ENCODE measurements at regions not wholly inside any gene's neighbourhood (a gene's known extent, or its start where the extent isn't known, plus 50 kb on each side); places are given as distances from the start of the nearest gene placed in this dataset.

- ATAC-seq: no peak
- TF ChIP-seq ESRRG (CRISPR knock-in tag; IDR thresholded peaks at IDR 0.05) (no peak), ZNF565 (CRISPR knock-in tag; conservative IDR thresholded peaks at IDR 0.05; ENCODE audit: low read depth) (no peak)
- TF ChIP-seq, protein P1, sequence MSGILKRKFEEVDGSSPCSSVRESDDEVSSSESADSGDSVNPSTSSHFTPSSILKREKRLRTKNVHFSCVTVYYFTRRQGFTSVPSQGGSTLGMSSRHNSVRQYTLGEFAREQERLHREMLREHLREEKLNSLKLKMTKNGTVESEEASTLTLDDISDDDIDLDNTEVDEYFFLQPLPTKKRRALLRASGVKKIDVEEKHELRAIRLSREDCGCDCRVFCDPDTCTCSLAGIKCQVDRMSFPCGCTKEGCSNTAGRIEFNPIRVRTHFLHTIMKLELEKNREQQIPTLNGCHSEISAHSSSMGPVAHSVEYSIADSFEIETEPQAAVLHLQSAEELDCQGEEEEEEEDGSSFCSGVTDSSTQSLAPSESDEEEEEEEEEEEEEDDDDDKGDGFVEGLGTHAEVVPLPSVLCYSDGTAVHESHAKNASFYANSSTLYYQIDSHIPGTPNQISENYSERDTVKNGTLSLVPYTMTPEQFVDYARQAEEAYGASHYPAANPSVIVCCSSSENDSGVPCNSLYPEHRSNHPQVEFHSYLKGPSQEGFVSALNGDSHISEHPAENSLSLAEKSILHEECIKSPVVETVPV (CRISPR knock-in tag; IDR thresholded peaks at IDR 0.05): no peak
Measured at GRCh38 chr1:221302357-221302756, 423.1 kb downstream of the HLX start.

DNA sequence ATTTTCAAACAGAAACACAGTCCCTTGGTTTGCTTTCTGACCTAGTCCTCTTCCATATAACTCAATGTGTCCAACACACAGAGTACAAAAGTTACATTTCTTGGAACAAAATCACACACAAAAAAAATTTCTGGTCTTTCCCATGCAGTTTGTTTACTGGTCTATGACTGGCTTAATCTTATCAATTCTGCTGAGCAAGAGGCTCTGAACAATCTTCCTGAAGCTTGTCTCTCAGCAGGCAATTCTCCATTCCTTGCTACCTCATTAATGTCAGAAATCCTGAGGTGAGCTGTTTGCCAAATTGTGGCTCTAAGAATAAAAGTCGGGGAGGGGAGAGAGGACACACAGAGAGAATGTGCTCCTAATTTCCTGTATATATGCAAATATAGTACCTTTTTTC, 423.6 kb downstream of the HLX start:
- TF ChIP-seq ZC3H10 (CRISPR knock-in tag; IDR thresholded peaks at IDR 0.05) (no peak), ZNF565 (CRISPR knock-in tag; conservative IDR thresholded peaks at IDR 0.05; ENCODE audit: low read depth) (no peak), OSR1 (CRISPR knock-in tag; IDR thresholded peaks at IDR 0.05) (no peak), CSDC2 (CRISPR knock-in tag; IDR thresholded peaks at IDR 0.05) (no peak), ZFP3 (CRISPR knock-in tag; IDR thresholded peaks at IDR 0.05) (no peak), PPARA (CRISPR knock-in tag; IDR thresholded peaks at IDR 0.05; ENCODE audit: borderline replicate concordance) (no peak), ISL1 (CRISPR knock-in tag; IDR thresholded peaks at IDR 0.05) (no peak), TOX (CRISPR knock-in tag; IDR thresholded peaks at IDR 0.05; ENCODE audit: borderline replicate concordance) (no peak), ZFP30 (CRISPR knock-in tag; IDR thresholded peaks at IDR 0.05) (no peak), SNAI2 (CRISPR knock-in tag; IDR thresholded peaks at IDR 0.05) (no peak), GLIS3 (CRISPR knock-in tag; IDR thresholded peaks at IDR 0.05) (no peak), ZNF8 (CRISPR knock-in tag; IDR thresholded peaks at IDR 0.05) (no peak), ZNF70 (CRISPR knock-in tag; IDR thresholded peaks at IDR 0.05) (no peak)
- TF ChIP-seq, protein P2, sequence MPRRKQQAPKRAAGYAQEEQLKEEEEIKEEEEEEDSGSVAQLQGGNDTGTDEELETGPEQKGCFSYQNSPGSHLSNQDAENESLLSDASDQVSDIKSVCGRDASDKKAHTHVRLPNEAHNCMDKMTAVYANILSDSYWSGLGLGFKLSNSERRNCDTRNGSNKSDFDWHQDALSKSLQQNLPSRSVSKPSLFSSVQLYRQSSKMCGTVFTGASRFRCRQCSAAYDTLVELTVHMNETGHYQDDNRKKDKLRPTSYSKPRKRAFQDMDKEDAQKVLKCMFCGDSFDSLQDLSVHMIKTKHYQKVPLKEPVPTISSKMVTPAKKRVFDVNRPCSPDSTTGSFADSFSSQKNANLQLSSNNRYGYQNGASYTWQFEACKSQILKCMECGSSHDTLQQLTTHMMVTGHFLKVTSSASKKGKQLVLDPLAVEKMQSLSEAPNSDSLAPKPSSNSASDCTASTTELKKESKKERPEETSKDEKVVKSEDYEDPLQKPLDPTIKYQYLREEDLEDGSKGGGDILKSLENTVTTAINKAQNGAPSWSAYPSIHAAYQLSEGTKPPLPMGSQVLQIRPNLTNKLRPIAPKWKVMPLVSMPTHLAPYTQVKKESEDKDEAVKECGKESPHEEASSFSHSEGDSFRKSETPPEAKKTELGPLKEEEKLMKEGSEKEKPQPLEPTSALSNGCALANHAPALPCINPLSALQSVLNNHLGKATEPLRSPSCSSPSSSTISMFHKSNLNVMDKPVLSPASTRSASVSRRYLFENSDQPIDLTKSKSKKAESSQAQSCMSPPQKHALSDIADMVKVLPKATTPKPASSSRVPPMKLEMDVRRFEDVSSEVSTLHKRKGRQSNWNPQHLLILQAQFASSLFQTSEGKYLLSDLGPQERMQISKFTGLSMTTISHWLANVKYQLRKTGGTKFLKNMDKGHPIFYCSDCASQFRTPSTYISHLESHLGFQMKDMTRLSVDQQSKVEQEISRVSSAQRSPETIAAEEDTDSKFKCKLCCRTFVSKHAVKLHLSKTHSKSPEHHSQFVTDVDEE (CRISPR knock-in tag; IDR thresholded peaks at IDR 0.05): no peak
- TF ChIP-seq, protein P1 (CRISPR knock-in tag; IDR thresholded peaks at IDR 0.05): no peak
- TF ChIP-seq, protein P3, sequence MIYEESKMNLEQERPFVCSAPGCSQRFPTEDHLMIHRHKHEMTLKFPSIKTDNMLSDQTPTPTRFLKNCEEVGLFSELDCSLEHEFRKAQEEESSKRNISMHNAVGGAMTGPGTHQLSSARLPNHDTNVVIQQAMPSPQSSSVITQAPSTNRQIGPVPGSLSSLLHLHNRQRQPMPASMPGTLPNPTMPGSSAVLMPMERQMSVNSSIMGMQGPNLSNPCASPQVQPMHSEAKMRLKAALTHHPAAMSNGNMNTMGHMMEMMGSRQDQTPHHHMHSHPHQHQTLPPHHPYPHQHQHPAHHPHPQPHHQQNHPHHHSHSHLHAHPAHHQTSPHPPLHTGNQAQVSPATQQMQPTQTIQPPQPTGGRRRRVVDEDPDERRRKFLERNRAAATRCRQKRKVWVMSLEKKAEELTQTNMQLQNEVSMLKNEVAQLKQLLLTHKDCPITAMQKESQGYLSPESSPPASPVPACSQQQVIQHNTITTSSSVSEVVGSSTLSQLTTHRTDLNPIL (CRISPR knock-in tag; IDR thresholded peaks at IDR 0.05; ENCODE audit: low read depth): no peak
- ATAC-seq: no peak

GRCh38 chr1:221303623-221304022, 424.4 kb downstream of the HLX start:
- TF ChIP-seq TCF4 (CRISPR knock-in tag; IDR thresholded peaks at IDR 0.05; ENCODE audit: borderline replicate concordance) (no peak), BACH2 (CRISPR knock-in tag; IDR thresholded peaks at IDR 0.05; ENCODE audit: borderline replicate concordance) (no peak), PATZ1 (CRISPR knock-in tag; IDR thresholded peaks at IDR 0.05; ENCODE audit: borderline replicate concordance) (no peak), ZFP30 (CRISPR knock-in tag; IDR thresholded peaks at IDR 0.05) (no peak), ZNF70 (CRISPR knock-in tag; IDR thresholded peaks at IDR 0.05) (no peak), RARB (CRISPR knock-in tag; IDR thresholded peaks at IDR 0.05) (no peak), ISL1 (CRISPR knock-in tag; IDR thresholded peaks at IDR 0.05) (no peak), POU6F1 (CRISPR knock-in tag; IDR thresholded peaks at IDR 0.05; ENCODE audit: borderline replicate concordance, low read depth) (no peak), ZNF8 (CRISPR knock-in tag; IDR thresholded peaks at IDR 0.05) (no peak), GLIS3 (CRISPR knock-in tag; IDR thresholded peaks at IDR 0.05) (no peak), ZC3H10 (CRISPR knock-in tag; IDR thresholded peaks at IDR 0.05) (no peak), ZFP3 (CRISPR knock-in tag; IDR thresholded peaks at IDR 0.05) (no peak), SNAI2 (CRISPR knock-in tag; IDR thresholded peaks at IDR 0.05) (no peak)
- TF ChIP-seq, protein P1 (CRISPR knock-in tag; IDR thresholded peaks at IDR 0.05): no peak
- TF ChIP-seq, protein P3 (CRISPR knock-in tag; IDR thresholded peaks at IDR 0.05; ENCODE audit: low read depth): no peak
- no peak for ATAC-seq
